Neuronal stem cell (in vitro differentiated cells): ENCODE measurements at regions not wholly inside any gene's neighbourhood (a gene's known extent, or its start where the extent isn't known, plus 50 kb on each side); places are given as distances from the start of the nearest gene placed in this dataset.
"Not testable (repeated sequence)": the region's sequence is repeated elsewhere in the genome, so short reads cannot be mapped to it uniquely, and the experiment has no call there.

Source experiments
- DNase-seq: peaks from one replicate; pipeline ENCODE4 v3.0.0-alpha.2; 2013; ENCODE audit warnings: low spot score
- H2AFZ ChIP-seq: one replicate; pipeline ENCODE4 v1.6.1; 2013; ENCODE audit warnings: mild to moderate bottlenecking, low read length, inconsistent platforms
- H2AK5ac ChIP-seq: 2 replicates; pipeline ENCODE4 v1.6.1; 2013; ENCODE audit warnings: low read depth, mild to moderate bottlenecking, inconsistent platforms, low read length, moderate library complexity, mixed read lengths
- H2BK120ac ChIP-seq: 2 replicates; pipeline ENCODE4 v1.6.1; 2013; ENCODE audit warnings: low read depth, mild to moderate bottlenecking, inconsistent platforms, low read length, moderate library complexity, mixed read lengths
- H2BK12ac ChIP-seq: one replicate; pipeline ENCODE4 v1.6.1; 2013; ENCODE audit warnings: low read length, inconsistent platforms
- H2BK15ac ChIP-seq: 2 replicates; pipeline ENCODE4 v1.6.1; 2013; ENCODE audit warnings: mild to moderate bottlenecking, low read length, inconsistent platforms, mixed read lengths
- H2BK5ac ChIP-seq: one replicate; pipeline ENCODE4 v1.6.1; 2013; ENCODE audit warnings: inconsistent platforms, mild to moderate bottlenecking, low read length, moderate library complexity
- H3K14ac ChIP-seq: one replicate; pipeline ENCODE4 v1.6.1; 2013; ENCODE audit warnings: low read length, inconsistent platforms
- H3K18ac ChIP-seq: 2 replicates; pipeline ENCODE4 v1.6.1; 2013; ENCODE audit warnings: low read length, inconsistent platforms
- H3K23ac ChIP-seq: 2 replicates; pipeline ENCODE4 v1.6.1; 2013; ENCODE audit warnings: low read depth, mild to moderate bottlenecking, mixed read lengths, low read length, inconsistent platforms; ENCODE audit not compliant: poor library complexity
- H3K27ac ChIP-seq: replicated peaks from 3 replicates; pipeline ENCODE4 v1.5.1; 2013; ENCODE audit warnings: low read length, inconsistent platforms
- H3K27me3 ChIP-seq, 3 experiments: 2 replicates each; pipeline ENCODE4 v1.6.1; 2013; ENCODE audit warnings: low read length in 3 of 3, mild to moderate bottlenecking in 2 of 3, inconsistent platforms in 1 of 3, low read depth in 1 of 3, mixed read lengths in 1 of 3, moderate library complexity in 1 of 3; ENCODE audit not compliant: control insufficient read depth in 3 of 3, insufficient read depth in 3 of 3
- H3K36me3 ChIP-seq, 2 donors: replicated peaks in 1 of 2; 2 replicates each; pipeline ENCODE4 v1.6.1; 2013; ENCODE audit warnings: low read length in 2 of 2; ENCODE audit not compliant: control insufficient read depth in 2 of 2, insufficient read depth in 2 of 2
- H3K4ac ChIP-seq: 2 replicates; pipeline ENCODE4 v1.6.1; 2013; ENCODE audit warnings: inconsistent platforms, mild to moderate bottlenecking, low read length, moderate library complexity
- H3K4me1 ChIP-seq, 2 donors: 1 replicate in 1 of 2; 2 replicates in 1 of 2; pipeline ENCODE4 v1.6.1; 2013; ENCODE audit warnings: low read length in 2 of 2, low read depth in 1 of 2; ENCODE audit not compliant: control insufficient read depth in 2 of 2, insufficient read depth in 1 of 2
- H3K4me2 ChIP-seq: one replicate; pipeline ENCODE4 v1.6.1; 2013; ENCODE audit warnings: mild to moderate bottlenecking, low read length, inconsistent platforms; ENCODE audit not compliant: insufficient read depth, poor library complexity, severe bottlenecking
- H3K4me3 ChIP-seq, 2 donors: 2 replicates each; pipeline ENCODE4 v1.5.1; 2013; ENCODE audit warnings: low read length in 2 of 2, mild to moderate bottlenecking in 2 of 2, inconsistent platforms in 1 of 2, moderate library complexity in 1 of 2
- H3K79me1 ChIP-seq: one replicate; pipeline ENCODE4 v1.6.1; 2013; ENCODE audit warnings: low read depth, mild to moderate bottlenecking, inconsistent platforms, low read length, moderate library complexity
- H3K9ac ChIP-seq: one replicate; pipeline ENCODE4 v1.6.1; 2013; ENCODE audit warnings: mild to moderate bottlenecking, low read depth, low read length, inconsistent platforms; ENCODE audit not compliant: poor library complexity
- H3K9me3 ChIP-seq, 2 donors: replicated peaks in 1 of 2; 2 replicates each; pipeline versions ENCODE3 to v1.6.1; 2013; ENCODE audit warnings: low read length in 2 of 2, mild to moderate bottlenecking in 2 of 2, inconsistent platforms in 1 of 2, low read depth in 1 of 2, mixed read lengths in 1 of 2, moderate library complexity in 1 of 2; ENCODE audit not compliant: control insufficient read depth in 2 of 2, insufficient read depth in 1 of 2
- H4K8ac ChIP-seq: one replicate; pipeline ENCODE4 v1.6.1; 2013; ENCODE audit warnings: low read depth, mild to moderate bottlenecking, inconsistent platforms, low read length, moderate library complexity
- H4K91ac ChIP-seq: one replicate; pipeline ENCODE4 v1.6.1; 2013; ENCODE audit warnings: low read length, low read depth, mild to moderate bottlenecking, inconsistent platforms; ENCODE audit not compliant: poor library complexity
- WGBS, 2 donors: extraction: QIAGEN DNeasy Blood & Tissue Kit; methylation state at CpG; one replicate each; pipeline ENCODE4 v1.1.7; 2013; ENCODE audit warnings: missing lambda C conversion rate in 2 of 2, mixed read lengths in 1 of 2; ENCODE audit not compliant: insufficient read length in 2 of 2, insufficient replicate concordance in 1 of 2; ENCODE audit errors: extremely low coverage in 2 of 2; 5-methylcytosine and 5-hydroxymethylcytosine counted together

DNA sequence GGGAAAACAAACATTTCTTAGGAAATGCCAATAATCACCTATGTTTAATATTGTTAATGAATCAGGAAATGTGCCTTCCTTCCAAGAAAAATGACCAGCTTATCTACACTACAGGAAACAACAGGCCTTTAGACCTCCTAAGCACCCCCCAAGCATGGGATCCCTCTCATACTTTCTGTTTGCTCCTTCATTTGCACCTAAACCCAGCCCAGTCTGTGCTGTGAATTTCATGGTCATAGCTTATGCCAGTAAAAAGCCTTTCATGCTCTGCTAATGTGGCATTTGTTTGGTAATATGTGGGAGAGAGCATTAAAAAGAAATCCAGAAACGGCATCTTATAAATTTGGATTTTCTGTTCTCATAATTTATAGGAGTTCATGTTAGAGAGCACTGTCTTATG is 511.1 kb downstream of the EBF1 start:
- Histone ChIP-seq H2AFZ (no peak overlapping the region), H3K36me3 (no peaks in the 10 kb centered on the region), H2BK120ac (no peak overlapping the region), H2BK15ac (no peak overlapping the region), H3K9ac (no peak overlapping the region), H3K14ac (no peak overlapping the region), H3K4ac (no peak overlapping the region), H3K23ac (no peak overlapping the region), H3K18ac (no peak overlapping the region), H2BK12ac (no peak overlapping the region), H3K79me1 (no peaks in the 10 kb centered on the region), H3K4me1 (peaks cover 14 to 15% of the 10 kb centered on the region in 2 donors), H4K8ac (no peak overlapping the region), H3K4me3 (no peak overlapping the region), H3K9me3 (no peaks in the 10 kb centered on the region), H3K4me2 (no peak overlapping the region), H3K27ac (no peak overlapping the region), H2BK5ac (no peak overlapping the region), H4K91ac (no peak overlapping the region), H2AK5ac (no peak overlapping the region), H3K27me3 (no peaks in the 10 kb centered on the region)
- no peak for DNase-seq
- WGBS, 2 donors, result no CpG with 5 or more reads among the region's 1 CpG

DNA sequence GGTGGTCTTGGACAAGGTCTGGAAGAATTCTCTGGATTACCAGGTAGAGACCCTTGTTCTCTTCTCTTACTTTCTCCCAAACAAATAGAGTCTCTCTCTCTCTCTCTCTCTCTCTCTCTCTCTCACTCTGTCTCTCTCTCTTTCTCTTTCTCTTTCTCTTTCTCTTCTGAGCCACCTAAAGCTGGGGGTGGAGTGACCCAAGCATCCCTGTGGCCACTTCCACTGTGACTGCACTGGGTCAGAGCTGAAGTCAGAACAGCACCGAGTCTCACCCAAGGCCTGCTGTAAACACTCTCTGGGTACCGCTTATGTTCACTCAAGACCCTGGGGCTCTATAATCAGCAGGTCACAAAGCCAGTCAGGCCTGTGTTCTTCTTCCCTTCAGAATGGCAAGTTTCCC is 513.7 kb downstream of the EBF1 start:
- no CpG with 5 or more reads among the region's 2 CpGs for WGBS, 2 donors
- Histone ChIP-seq H2BK15ac (no peak overlapping the region), H2BK120ac (no peak overlapping the region), H2AFZ (no peak overlapping the region), H3K23ac (no peak overlapping the region), H3K4me3 (no peak overlapping the region), H3K9ac (no peak overlapping the region), H4K8ac (no peak overlapping the region), H3K79me1 (no peaks in the 10 kb centered on the region), H3K4me1 (peaks cover 4 to 5% of the 10 kb centered on the region in 2 donors), H2AK5ac (no peak overlapping the region), H4K91ac (no peak overlapping the region), H3K27ac (no peak overlapping the region), H3K14ac (no peak overlapping the region), H2BK12ac (no peak overlapping the region), H3K18ac (no peak overlapping the region), H3K9me3 (no peaks in the 10 kb centered on the region), H3K27me3 (no peaks in the 10 kb centered on the region), H2BK5ac (no peak overlapping the region), H3K36me3 (no peaks in the 10 kb centered on the region), H3K4ac (no peak overlapping the region), H3K4me2 (no peak overlapping the region)
- no peak for DNase-seq

DNA sequence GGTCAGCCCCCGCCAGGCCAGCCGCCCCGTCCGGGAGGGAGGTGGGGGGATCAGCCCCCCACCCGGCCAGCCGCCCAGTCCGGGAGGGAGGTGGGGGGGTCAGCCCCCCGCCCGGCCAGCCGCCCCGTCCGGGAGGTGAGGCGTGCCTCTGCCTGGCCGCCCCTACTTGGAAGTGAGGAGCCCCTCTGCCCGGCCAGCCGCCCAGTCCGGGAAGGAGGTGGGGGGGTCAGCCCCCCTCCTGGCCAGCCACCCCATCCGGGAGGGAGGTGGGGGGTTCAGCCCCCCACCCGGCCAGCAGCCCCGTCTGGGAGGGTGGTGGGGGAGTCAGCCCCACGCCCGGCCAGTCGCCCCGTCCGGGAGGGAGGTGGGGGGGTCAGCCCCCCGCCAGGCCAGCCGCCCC is 517.0 kb downstream of the EBF1 start:
- not testable (repeated sequence) for H3K27me3 ChIP-seq, H3K27ac ChIP-seq, H3K79me1 ChIP-seq, H2BK120ac ChIP-seq, H4K91ac ChIP-seq, H2BK15ac ChIP-seq, H3K18ac ChIP-seq, H2BK12ac ChIP-seq, H3K4me3 ChIP-seq, H3K4ac ChIP-seq, H3K23ac ChIP-seq, H3K9ac ChIP-seq, H3K4me2 ChIP-seq, H3K14ac ChIP-seq, H2BK5ac ChIP-seq, H2AK5ac ChIP-seq, DNase-seq, H3K4me1 ChIP-seq, H3K9me3 ChIP-seq, H4K8ac ChIP-seq, H2AFZ ChIP-seq, H3K36me3 ChIP-seq
- WGBS, 2 donors, result no CpG with 5 or more reads among the region's 27 CpGs

DNA sequence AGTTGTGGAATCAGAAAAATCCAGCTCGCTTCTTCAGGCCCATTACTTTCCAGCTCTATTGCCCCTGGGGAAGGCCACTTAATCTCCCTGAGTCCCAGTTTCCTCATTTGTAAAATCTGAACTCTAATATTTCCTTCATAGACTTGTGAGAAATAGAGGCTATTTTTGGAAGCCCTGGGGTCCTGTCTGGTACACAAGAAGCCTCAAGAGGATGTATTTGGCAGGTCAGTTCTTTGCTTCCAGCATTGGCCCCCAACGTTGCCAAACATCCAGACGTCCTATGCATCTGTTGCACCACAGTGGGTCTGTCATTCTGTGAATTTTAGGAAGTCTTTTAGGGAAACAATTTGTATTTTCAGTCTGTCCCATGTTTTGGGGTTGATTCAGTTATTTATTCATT is 525.9 kb downstream of the EBF1 start:
- WGBS, 2 donors, result no CpG with 5 or more reads among the region's 3 CpGs
- no peak overlapping the region for H3K27ac ChIP-seq
- peaks cover 8 to 15% of the 10 kb centered on the region in 2 donors for H3K4me1 ChIP-seq
- H3K4ac ChIP-seq, result no peak overlapping the region
- no peaks in the 10 kb centered on the region for H3K79me1 ChIP-seq
- no peak overlapping the region for H2AK5ac ChIP-seq
- no peak for DNase-seq
- no peak overlapping the region for H2BK12ac ChIP-seq
- H2BK120ac ChIP-seq, result no peak overlapping the region
- H3K9me3 ChIP-seq, result peaks cover 0 to 4% of the 10 kb centered on the region in 2 donors
- no peak overlapping the region for H2BK5ac ChIP-seq
- H3K27me3 ChIP-seq, result no peaks in the 10 kb centered on the region
- no peak overlapping the region for H3K4me3 ChIP-seq
- no peak overlapping the region for H2BK15ac ChIP-seq
- no peaks in the 10 kb centered on the region for H3K36me3 ChIP-seq
- H3K18ac ChIP-seq, result no peak overlapping the region
- H4K91ac ChIP-seq, result no peak overlapping the region
- no peak overlapping the region for H3K4me2 ChIP-seq
- no peak overlapping the region for H3K23ac ChIP-seq
- no peak overlapping the region for H4K8ac ChIP-seq
- no peak overlapping the region for H2AFZ ChIP-seq
- H3K9ac ChIP-seq, result no peak overlapping the region
- no peak overlapping the region for H3K14ac ChIP-seq
